Fibroblast of mammary gland (primary cell): ENCODE measurements at regions not wholly inside any gene's neighbourhood (a gene's known extent, or its start where the extent isn't known, plus 50 kb on each side); places are given as distances from the start of the nearest gene placed in this dataset.
"Not testable (repeated sequence)": the region's sequence is repeated elsewhere in the genome, so short reads cannot be mapped to it uniquely, and the experiment has no call there.

Experiments
- DNase-seq: peaks from one replicate; pipeline ENCODE4 v3.0.0-alpha.2; 2010; ENCODE audit warnings: low read depth
- H3K4me3 ChIP-seq: 2 replicates; pipeline ENCODE4 v1.5.1; 2011; ENCODE audit warnings: low read depth, mild to moderate bottlenecking, low read length, moderate library complexity; ENCODE audit not compliant: control insufficient read depth
- CTCF ChIP-seq: conservative IDR thresholded peaks from 2 replicates; pipeline ENCODE4 v1.5.1; 2011; ENCODE audit warnings: low read depth, low read length, inconsistent platforms; ENCODE audit not compliant: control insufficient read depth, insufficient read depth

GRCh38 chr12:64552510-64552909 lies 57.8 kb upstream of the RASSF3 start:
- H3K4me3 ChIP-seq, DNase-seq: not testable (repeated sequence)

- not testable (repeated sequence) for H3K4me3 ChIP-seq, DNase-seq
These were observed 56.6 kb upstream of the RASSF3 start for GRCh38 chr12:64553689-64554088.

- no peak for TF ChIP-seq CTCF
- H3K4me3 ChIP-seq, result no peak overlapping the region
- no peak for DNase-seq
These were observed 54.1 kb upstream of the RASSF3 start for GRCh38 chr12:64556231-64556630.

- DNase-seq, result no peak
- no peak overlapping the region for H3K4me3 ChIP-seq
- no peak for TF ChIP-seq CTCF
These were observed 51.5 kb upstream of the RASSF3 start for GRCh38 chr12:64558754-64559153.

GRCh38 chr12:64560396-64561301 lies 49.6 kb upstream of the RASSF3 start:
- H3K4me3 ChIP-seq, result no peak overlapping the region

More at GRCh38 chr12:64560396-64561301, 49.6 kb upstream of the RASSF3 start:
- peak; percentile 99 for DNase-seq
- TF ChIP-seq CTCF, result no peak
